Peyer's patch (tissue), 4 donors: ENCODE measurements at regions not wholly inside any gene's neighbourhood (a gene's known extent, or its start where the extent isn't known, plus 50 kb on each side); places are given as distances from the start of the nearest gene placed in this dataset.
"Not testable (repeated sequence)": the region's sequence is repeated elsewhere in the genome, so short reads cannot be mapped to it uniquely, and the experiment has no call there.

Experiments
- DNase-seq, 3 donors: peaks; one replicate each; pipeline ENCODE4 v3.0.0-alpha.2; 2017 to 2019
- H3K27ac ChIP-seq, 4 donors: fragments of 200-600 bp; sonication (generic); one replicate each; pipeline ENCODE4 v1.5.1; 2016 to 2019
- H3K27me3 ChIP-seq, 2 donors: fragments of 200-600 bp; sonication (generic); one replicate each; pipeline ENCODE4 v1.5.1; 2019
- H3K36me3 ChIP-seq, 3 donors: fragments of 200-600 bp; sonication (generic); one replicate each; pipeline ENCODE4 v1.5.1; 2016 to 2019
- H3K4me1 ChIP-seq, 4 donors: fragments of 200-600 bp; sonication (generic); one replicate each; pipeline ENCODE4 v1.5.1; 2016 to 2019
- H3K4me3 ChIP-seq, 4 donors: fragments of 200-600 bp; sonication (generic); 1 replicate in 3 of 4; 2 replicates in 1 of 4; pipeline ENCODE4 v1.5.1; 2016 to 2019; ENCODE audit warnings: mild to moderate bottlenecking in 1 of 4
- H3K9me3 ChIP-seq, 4 donors: fragments of 200-600 bp; sonication (generic); one replicate each; pipeline ENCODE4 v1.5.1; 2016 to 2019; ENCODE audit warnings: mild to moderate bottlenecking in 1 of 4
- POLR2A ChIP-seq, 2 donors: fragments of 450-650 bp; IDR thresholded peaks; one replicate each; pipeline ENCODE4 v1.5.1; 2017; ENCODE audit warnings: antibody characterized with exemption in 2 of 2, mild to moderate bottlenecking in 2 of 2, moderate library complexity in 2 of 2
- TF ChIP-seq, protein P1 (sequence below), 6 experiments: fragments of 450-650 bp in 4 of 6; fragments of 200-600 bp in 2 of 6; sonication (generic) in 1 of 6; IDR thresholded peaks; one replicate each; pipeline ENCODE4 v1.5.1; 2017 to 2019; ENCODE audit warnings: antibody characterized with exemption in 6 of 6, mild to moderate bottlenecking in 3 of 6, moderate library complexity in 1 of 6

DNA sequence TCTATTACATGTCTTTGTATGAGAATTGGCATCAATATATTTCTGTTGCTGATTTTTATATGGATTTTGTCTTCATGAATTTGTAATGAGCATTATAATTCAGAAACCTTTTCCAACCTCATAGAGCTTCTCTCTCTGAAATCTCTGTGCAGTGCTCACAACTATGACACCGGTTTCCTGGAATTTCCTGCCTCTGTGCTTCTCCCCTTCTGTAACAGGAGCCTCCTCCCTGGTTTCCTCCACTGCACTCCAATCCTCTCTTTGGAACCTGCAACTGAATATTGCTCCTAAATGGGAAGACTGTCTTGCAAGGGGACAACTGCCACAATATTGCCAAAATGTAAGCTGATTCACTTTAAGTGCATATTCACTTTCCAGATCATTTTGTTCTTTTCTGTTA, 1147.9 kb downstream of the UQCRFS1 start:
- Histone ChIP-seq H3K4me3 (no peak overlapping the region), H3K27ac (no peak overlapping the region), H3K27me3 (no peaks in the 10 kb centered on the region), H3K9me3 (no peaks in the 10 kb centered on the region), H3K36me3 (no peaks in the 10 kb centered on the region), H3K4me1 (no peaks in the 10 kb centered on the region)
- TF ChIP-seq, protein P1, sequence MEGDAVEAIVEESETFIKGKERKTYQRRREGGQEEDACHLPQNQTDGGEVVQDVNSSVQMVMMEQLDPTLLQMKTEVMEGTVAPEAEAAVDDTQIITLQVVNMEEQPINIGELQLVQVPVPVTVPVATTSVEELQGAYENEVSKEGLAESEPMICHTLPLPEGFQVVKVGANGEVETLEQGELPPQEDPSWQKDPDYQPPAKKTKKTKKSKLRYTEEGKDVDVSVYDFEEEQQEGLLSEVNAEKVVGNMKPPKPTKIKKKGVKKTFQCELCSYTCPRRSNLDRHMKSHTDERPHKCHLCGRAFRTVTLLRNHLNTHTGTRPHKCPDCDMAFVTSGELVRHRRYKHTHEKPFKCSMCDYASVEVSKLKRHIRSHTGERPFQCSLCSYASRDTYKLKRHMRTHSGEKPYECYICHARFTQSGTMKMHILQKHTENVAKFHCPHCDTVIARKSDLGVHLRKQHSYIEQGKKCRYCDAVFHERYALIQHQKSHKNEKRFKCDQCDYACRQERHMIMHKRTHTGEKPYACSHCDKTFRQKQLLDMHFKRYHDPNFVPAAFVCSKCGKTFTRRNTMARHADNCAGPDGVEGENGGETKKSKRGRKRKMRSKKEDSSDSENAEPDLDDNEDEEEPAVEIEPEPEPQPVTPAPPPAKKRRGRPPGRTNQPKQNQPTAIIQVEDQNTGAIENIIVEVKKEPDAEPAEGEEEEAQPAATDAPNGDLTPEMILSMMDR (IDR thresholded peaks at IDR 0.05) = no peak
- TF ChIP-seq POLR2A (IDR thresholded peaks at IDR 0.05) = no peak
- DNase-seq = no peak

DNA sequence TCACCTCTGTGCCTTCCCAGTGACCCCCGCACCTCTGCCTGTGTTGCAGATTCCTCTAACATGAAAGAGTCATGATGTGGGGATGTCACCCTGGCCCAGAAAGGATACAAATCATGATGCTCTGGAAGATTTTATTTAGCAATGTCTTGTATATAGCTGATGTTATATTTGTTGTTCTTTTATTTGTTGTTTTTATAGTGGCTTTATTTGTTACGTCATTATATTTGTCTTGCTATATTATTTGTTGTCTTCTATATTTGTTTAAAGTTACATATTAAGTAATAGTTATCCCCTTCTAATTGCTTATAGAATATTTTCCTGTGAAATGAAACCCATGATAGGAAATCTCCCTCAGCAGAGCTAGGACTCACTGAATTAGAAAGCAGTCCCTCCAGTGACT, 1149.2 kb downstream of the UQCRFS1 start:
- Histone ChIP-seq H3K36me3 (no peaks in the 10 kb centered on the region), H3K4me1 (no peaks in the 10 kb centered on the region), H3K27ac (no peak overlapping the region), H3K27me3 (no peaks in the 10 kb centered on the region), H3K4me3 (no peak overlapping the region), H3K9me3 (no peaks in the 10 kb centered on the region)
- no peak for TF ChIP-seq POLR2A (IDR thresholded peaks at IDR 0.05)
- TF ChIP-seq, protein P1 (IDR thresholded peaks at IDR 0.05) = no peak
- no peak for DNase-seq

DNA sequence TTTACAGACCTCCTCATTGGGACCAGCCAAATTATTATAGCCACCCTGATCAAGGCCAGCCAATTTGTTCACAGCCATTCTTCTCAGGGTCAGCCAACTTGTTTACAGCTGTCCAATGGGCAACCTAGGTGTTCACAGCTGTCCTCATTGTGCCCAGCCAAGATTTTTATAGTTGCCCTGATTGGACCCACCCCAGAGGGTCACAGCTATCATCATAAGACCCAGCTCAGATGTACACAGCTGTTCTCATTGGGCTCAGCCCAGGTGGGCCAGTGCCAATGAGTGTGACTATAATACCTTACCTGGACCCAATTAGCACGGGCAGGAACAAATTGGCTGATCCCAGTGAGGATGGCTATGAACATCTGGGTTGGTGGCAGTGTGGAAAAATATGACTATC, 1151.8 kb downstream of the UQCRFS1 start:
- Histone ChIP-seq H3K27ac (no peak overlapping the region), H3K4me1 (no peaks in the 10 kb centered on the region), H3K4me3 (no peak overlapping the region), H3K27me3 (no peaks in the 10 kb centered on the region), H3K36me3 (no peaks in the 10 kb centered on the region), H3K9me3 (no peaks in the 10 kb centered on the region)
- TF ChIP-seq POLR2A (IDR thresholded peaks at IDR 0.05) = no peak
- TF ChIP-seq, protein P1 (IDR thresholded peaks at IDR 0.05) = no peak
- DNase-seq = no peak

DNA sequence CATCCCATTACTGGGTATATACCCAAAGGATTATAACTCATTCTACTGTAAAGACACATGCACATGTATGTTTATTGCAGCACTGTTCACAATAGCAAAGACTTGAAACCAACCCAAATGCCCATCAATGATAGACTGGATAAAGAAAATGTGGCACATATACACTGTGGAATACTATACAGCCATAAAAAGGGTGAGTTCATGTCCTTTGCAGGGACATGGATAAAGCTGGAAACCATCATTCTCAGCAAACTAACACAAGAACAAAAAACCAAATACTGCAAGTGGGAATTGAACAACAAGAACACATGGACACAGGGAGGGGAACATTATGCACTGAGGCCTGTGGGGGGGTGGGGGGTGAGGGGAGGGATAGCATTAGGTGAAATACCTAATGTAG, 1155.9 kb downstream of the UQCRFS1 start:
- not testable (repeated sequence) for H3K9me3 ChIP-seq, DNase-seq, H3K36me3 ChIP-seq, H3K27ac ChIP-seq, H3K4me1 ChIP-seq, H3K4me3 ChIP-seq, H3K27me3 ChIP-seq

DNA sequence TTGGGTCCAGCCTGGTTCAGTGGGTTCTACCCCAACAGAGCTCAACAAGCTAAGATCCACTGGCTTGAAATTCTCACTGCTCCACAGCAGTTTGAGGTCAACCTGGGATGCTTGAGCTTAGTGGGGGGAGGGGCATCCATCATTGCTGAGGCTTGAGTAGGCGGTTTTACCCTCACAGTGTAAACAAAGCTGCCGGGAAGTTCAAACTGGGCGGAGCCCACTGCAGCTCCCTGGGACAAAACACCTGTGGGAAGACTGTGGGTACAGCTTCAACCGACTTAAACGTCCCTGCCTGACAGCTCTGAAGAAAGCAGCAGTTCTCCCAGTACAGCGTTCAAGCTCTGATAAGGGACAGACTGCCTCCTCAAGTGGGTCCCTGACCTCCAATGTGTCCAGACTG, 1161.9 kb downstream of the UQCRFS1 start:
- H3K9me3 ChIP-seq = peaks cover 0 to 3% (median 0%) of the 10 kb centered on the region in 4 donors
- no peak for TF ChIP-seq POLR2A (IDR thresholded peaks at IDR 0.05)
- TF ChIP-seq, protein P1 (IDR thresholded peaks at IDR 0.05) = no peak
- no peaks in the 10 kb centered on the region for H3K36me3 ChIP-seq
- H3K27me3 ChIP-seq = no peaks in the 10 kb centered on the region
- H3K4me3 ChIP-seq = no peak overlapping the region
- no peak for DNase-seq
- no peaks in the 10 kb centered on the region for H3K4me1 ChIP-seq
- H3K27ac ChIP-seq = no peak overlapping the region

DNA sequence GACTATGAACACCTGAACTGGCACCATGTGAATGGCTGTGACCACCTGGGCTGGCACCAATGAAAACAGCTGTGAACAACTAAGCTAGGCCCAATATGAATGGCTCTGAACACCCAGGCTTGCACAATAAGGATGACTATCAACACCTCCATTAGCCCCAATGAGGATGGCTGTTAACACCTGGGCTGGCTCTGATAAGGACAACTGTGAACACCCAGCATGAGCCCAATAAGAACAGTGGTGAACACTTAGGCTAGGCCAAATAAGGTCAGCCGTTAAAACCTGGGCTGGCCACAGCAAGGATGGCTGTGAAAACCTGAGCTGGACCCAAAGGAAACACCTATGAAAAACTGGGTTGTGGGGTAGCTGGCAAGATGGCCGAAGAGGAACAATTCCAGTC, 1163.1 kb downstream of the UQCRFS1 start:
- H3K27me3 ChIP-seq = no peaks in the 10 kb centered on the region
- no peak overlapping the region for H3K4me3 ChIP-seq
- TF ChIP-seq POLR2A (IDR thresholded peaks at IDR 0.05) = no peak
- TF ChIP-seq, protein P1 (IDR thresholded peaks at IDR 0.05) = no peak
- no peaks in the 10 kb centered on the region for H3K4me1 ChIP-seq
- DNase-seq = no peak
- H3K9me3 ChIP-seq = peaks cover 0 to 3% (median 0%) of the 10 kb centered on the region in 4 donors
- no peak overlapping the region for H3K27ac ChIP-seq
- H3K36me3 ChIP-seq = no peaks in the 10 kb centered on the region
